ENCODE measurements at regions not wholly inside any gene's neighbourhood (a gene's known extent, or its start where the extent isn't known, plus 50 kb on each side); places are given as distances from the start of the nearest gene placed in this dataset.

DNA sequence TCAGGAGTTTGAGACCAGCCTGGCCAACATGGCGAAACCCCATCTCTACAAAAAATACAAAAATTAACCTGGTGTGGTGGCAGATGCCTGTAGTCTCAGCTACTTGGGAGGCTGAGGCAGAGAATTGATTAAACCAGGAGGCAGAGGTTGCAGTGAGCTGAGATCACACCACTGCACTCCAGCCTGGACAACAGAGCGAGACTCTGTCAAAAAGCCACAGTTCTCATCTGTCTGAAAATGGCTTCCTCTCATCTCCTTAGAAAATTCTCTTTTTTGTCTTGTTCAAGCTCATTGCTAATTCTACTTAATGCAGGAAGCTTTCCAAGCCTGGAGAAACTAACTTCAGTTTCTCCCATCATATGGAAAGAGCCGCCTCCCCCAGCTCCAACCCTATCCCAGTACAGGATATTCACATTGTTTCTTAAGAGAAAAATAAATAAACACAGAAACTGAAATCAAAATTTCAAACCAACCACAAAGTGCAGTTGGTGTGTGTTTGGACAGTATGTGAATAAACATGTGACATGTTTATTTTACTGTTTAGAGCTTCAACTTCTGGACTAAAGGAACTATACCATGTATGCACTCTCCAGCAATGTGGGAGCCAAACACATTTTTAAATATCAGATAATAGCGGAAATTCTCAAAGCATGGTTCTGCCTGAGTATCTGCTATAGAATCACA, 55.0 kb upstream of the GAB1 start:
- H3K4me1 ChIP-seq (ENCODE audit: insufficient read depth, low read length): no peaks in the 10 kb centered on the region
- no peak overlapping the region for H4K8ac ChIP-seq (replicated peaks; ENCODE audit: insufficient read length, low read depth, low read length)
- H3K23me2 ChIP-seq (ENCODE audit: insufficient read length, low read depth, low read length, poor library complexity, severe bottlenecking): no peaks in the 10 kb centered on the region
- H4K91ac ChIP-seq (ENCODE audit: insufficient read length, low read depth, low read length): no peak overlapping the region
- Mint-ChIP-seq H3K27ac (peak overlapping the region in 1 of 3 experiments; percentile 83; a peak in 1 of 7 replicates), H3K4me1 (peaks cover 13% of the 10 kb centered on the region in 2 experiments), H3K36me3 (ENCODE audit: insufficient read depth in 1 of 3, low read depth in 3 of 3) (no peaks in the 10 kb centered on the region), H3K9me3 (no peaks in the 10 kb centered on the region; a peak in 1 of 5 replicates), H3K27me3 (ENCODE audit: low read depth) (no peaks in the 10 kb centered on the region), H3K4me3 (no peak overlapping the region)
- H3K4me2 ChIP-seq (ENCODE audit: insufficient read depth, insufficient read length, low read length): no peak overlapping the region
- H2BK120ac ChIP-seq (ENCODE audit: low read depth, low read length, poor library complexity, severe bottlenecking): no peak overlapping the region
- no peak for TF ChIP-seq CTCF (conservative IDR thresholded peaks at IDR 0.05)
- H3K27ac ChIP-seq (ENCODE audit: insufficient read length, low read depth, low read length): no peak overlapping the region
- no peaks in the 10 kb centered on the region for H3K9me3 ChIP-seq (ENCODE audit: control insufficient read depth, low read depth, low read length)
- H3K27me3 ChIP-seq (ENCODE audit: insufficient read depth, low read length): no peaks in the 10 kb centered on the region
- no peak overlapping the region for H4K5ac ChIP-seq (ENCODE audit: insufficient read length, low read depth, low read length)
- no peak overlapping the region for H2BK12ac ChIP-seq (ENCODE audit: insufficient read length, low read depth, low read length)
- DNase-seq: no peak
- WGBS (ENCODE audit: extremely low coverage, insufficient read length, low lambda C conversion rate): no CpG with 5 or more reads among the region's 4 CpGs
- H2BK20ac ChIP-seq (ENCODE audit: low read depth, low read length, poor library complexity, severe bottlenecking): no peak overlapping the region
- H3T11ph ChIP-seq (ENCODE audit: low read length): no peak overlapping the region
- H3K56ac ChIP-seq (ENCODE audit: insufficient read length, low read depth, low read length): no peak overlapping the region
- H3K4ac ChIP-seq (ENCODE audit: low read depth, low read length): no peak overlapping the region
- H3K79me2 ChIP-seq (ENCODE audit: insufficient read depth, low read length): no peaks in the 10 kb centered on the region
- no peaks in the 10 kb centered on the region for H3K79me1 ChIP-seq (ENCODE audit: insufficient read depth, low read depth, low read length, poor library complexity, severe bottlenecking)
- no peak overlapping the region for H2AFZ ChIP-seq (ENCODE audit: low read length)
- H3K14ac ChIP-seq (ENCODE audit: insufficient read depth, low read length): no peak overlapping the region
- H2BK5ac ChIP-seq (ENCODE audit: insufficient read length, low read length): no peak overlapping the region
- no peak overlapping the region for H3K23ac ChIP-seq (ENCODE audit: insufficient read length, low read depth, low read length)
- H3K18ac ChIP-seq (ENCODE audit: insufficient read length, low read depth, low read length): no peak overlapping the region
- H4K20me1 ChIP-seq (ENCODE audit: control insufficient read depth, insufficient read depth, insufficient read length): no peaks in the 10 kb centered on the region
- no peak overlapping the region for H2BK15ac ChIP-seq (ENCODE audit: low read depth, low read length)
- no peak overlapping the region for H3K9ac ChIP-seq (ENCODE audit: extremely low read depth, insufficient read length, low read length)
- no peak overlapping the region for H2AK5ac ChIP-seq (ENCODE audit: insufficient read length, low read length)

Measured in H9 (cell line).